WI38 (cell line): ENCODE measurements at regions not wholly inside any gene's neighbourhood (a gene's known extent, or its start where the extent isn't known, plus 50 kb on each side); places are given as distances from the start of the nearest gene placed in this dataset.
"Not testable (repeated sequence)": the region's sequence is repeated elsewhere in the genome, so short reads cannot be mapped to it uniquely, and the experiment has no call there.

Source experiments
- H3K4me3 ChIP-seq: 2 replicates; pipeline ENCODE4 v1.5.1; 2011; ENCODE audit warnings: low read depth, mild to moderate bottlenecking, control low read depth, low read length
- TF ChIP-seq, protein P1 (sequence below): IDR thresholded peaks from 2 replicates; pipeline ENCODE4 v1.5.1; 2012; ENCODE audit warnings: low read depth, mild to moderate bottlenecking, control low read depth, low read length

DNA sequence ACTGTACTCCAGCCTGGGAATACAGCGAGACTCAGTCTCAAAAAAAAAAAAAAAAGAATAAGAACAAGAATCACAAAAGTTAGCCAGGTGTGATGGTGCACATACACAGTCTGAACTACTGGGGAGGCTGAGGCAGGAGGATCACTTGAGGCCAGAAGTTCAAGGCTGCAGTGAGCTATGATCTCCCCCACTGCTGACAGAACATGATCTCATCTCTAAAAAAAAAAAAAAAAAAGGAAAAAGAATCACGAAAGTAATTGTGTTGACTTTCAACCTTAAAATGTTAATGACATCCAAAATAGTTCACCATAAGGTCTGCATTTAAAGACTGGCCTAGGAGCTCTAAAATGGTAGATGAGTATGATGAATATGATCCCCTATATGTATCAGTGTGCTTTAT, 68.0 kb upstream of the MAP4 start:
- TF ChIP-seq, protein P1, sequence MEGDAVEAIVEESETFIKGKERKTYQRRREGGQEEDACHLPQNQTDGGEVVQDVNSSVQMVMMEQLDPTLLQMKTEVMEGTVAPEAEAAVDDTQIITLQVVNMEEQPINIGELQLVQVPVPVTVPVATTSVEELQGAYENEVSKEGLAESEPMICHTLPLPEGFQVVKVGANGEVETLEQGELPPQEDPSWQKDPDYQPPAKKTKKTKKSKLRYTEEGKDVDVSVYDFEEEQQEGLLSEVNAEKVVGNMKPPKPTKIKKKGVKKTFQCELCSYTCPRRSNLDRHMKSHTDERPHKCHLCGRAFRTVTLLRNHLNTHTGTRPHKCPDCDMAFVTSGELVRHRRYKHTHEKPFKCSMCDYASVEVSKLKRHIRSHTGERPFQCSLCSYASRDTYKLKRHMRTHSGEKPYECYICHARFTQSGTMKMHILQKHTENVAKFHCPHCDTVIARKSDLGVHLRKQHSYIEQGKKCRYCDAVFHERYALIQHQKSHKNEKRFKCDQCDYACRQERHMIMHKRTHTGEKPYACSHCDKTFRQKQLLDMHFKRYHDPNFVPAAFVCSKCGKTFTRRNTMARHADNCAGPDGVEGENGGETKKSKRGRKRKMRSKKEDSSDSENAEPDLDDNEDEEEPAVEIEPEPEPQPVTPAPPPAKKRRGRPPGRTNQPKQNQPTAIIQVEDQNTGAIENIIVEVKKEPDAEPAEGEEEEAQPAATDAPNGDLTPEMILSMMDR, result no peak
- H3K4me3 ChIP-seq, result no peak overlapping the region

DNA sequence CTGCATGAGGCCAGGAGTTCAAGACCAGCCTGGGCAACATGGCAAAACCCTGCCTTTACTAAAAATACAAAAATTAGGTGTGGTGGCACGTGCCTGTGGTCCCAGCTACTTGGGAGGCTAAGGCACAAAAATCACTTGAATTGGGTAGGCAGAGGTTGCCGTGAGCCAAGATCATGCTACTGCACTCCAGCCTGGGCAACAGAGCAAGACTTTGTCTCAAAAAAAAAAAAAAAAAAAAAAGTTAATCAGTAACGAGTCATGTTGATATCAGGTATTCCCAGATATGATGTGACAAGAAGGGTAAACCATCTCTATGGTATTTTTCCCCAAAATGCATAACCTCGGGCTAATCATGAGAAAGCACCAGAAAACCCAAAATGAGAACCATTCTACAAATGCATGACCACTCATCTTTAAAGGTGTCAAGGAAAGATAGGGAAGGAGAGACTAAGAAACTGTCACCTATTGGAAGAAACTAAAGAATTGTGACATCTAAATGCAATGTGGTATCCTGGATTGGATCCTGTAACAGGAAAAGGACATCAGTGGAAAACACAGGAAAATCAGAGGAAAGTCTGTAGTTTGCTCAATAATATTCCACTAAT, 66.5 kb upstream of the MAP4 start:
- TF ChIP-seq, protein P1, result no peak
- no peak overlapping the region for H3K4me3 ChIP-seq

DNA sequence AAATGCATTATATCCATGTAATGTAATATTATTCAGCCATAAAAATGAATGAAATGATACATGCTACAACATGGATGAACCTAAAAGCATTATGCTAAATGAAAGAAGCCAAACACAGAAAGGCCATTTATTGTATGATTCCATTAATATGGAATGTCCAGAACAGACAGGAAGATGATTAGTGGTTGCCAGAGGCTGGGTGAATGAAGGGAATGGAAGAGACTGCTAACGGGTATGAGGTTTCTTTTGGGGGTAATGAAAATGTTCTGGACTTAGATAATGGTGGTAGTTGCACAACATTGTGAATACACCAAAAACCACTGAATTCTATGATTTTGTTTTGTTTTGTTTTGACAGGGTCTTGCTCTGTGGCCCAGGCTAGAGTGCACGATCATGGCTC, 61.6 kb upstream of the MAP4 start:
- TF ChIP-seq, protein P1, result no peak
- no peak overlapping the region for H3K4me3 ChIP-seq

DNA sequence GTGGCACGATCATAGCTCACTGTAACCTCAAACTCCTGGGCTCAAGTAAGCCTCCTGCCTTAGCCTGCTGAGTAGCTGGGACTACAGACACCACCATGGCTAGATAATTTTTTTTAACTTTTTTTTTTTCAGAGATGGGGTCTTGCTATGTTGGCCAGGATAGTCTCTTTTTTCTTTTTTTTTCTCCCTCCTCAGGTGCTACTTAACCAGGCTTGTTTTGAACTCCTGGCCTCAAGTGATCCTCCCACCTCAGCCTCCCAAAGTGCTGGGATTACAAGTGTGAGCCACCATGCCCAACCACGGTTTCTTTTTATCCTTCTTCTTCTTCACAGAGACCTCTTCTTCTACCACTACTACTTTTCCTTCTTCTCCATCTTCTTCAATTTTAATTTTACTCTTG, 53.8 kb upstream of the MAP4 start:
- H3K4me3 ChIP-seq, result no peak overlapping the region
- TF ChIP-seq, protein P1, result no peak

DNA sequence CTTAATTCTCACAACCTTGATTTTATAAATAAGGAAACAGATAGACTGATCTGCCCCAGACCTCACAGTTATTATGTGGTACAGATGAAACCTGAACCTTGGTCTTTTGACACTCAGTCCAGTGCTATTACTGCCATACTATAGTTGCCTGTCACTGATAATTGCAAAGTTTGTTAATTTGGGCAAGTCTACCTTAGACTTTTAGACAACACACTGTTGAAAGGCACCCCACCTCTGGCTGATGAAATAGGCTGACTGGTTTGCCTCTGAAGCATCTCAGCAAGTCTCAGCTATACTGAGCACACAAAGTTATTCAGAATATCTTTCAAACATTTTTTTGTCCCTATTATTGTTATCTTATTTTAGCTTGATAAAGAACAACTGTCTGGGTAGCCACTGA, 53.1 kb upstream of the MAP4 start:
- H3K4me3 ChIP-seq, result no peak overlapping the region
- TF ChIP-seq, protein P1, result no peak

DNA sequence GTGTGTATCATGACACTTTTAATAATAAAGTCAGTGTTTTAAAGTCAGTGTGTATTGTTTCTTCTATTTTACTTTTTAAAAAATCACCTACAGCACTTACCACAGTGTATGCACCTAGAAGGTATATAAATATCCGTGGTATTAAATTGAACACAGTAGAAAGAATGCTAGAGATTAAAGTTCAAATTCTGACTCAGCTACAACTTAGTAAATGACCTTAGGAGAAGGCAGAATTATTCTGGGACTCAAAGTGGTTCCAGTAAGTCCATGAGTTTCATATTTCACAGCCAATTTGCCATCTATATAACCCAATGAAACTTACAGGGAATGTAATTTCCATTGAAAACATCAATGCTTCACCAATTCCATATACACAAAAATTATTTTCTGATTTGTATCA, 52.7 kb upstream of the MAP4 start:
- TF ChIP-seq, protein P1, result no peak
- no peak overlapping the region for H3K4me3 ChIP-seq

DNA sequence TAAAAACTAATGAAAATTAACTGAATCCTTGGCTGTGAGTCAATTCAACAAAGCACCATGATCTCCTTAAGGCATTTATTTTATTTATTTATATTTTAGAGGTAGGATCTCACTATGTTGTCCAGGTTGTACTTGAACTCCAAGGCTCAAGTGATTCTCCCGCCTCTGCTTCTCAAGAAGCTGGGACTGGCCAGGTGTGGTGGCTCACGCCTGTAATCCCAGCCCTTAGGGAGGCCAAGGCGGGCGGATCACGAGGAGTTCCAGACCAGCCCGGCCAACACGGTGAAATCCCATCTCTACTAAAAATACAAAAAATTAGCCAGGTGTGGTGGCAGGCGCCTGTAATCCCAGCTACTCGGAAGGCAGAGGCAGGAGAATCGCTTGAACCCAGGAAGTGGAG, 52.1 kb upstream of the MAP4 start:
- H3K4me3 ChIP-seq, result not testable (repeated sequence)

DNA sequence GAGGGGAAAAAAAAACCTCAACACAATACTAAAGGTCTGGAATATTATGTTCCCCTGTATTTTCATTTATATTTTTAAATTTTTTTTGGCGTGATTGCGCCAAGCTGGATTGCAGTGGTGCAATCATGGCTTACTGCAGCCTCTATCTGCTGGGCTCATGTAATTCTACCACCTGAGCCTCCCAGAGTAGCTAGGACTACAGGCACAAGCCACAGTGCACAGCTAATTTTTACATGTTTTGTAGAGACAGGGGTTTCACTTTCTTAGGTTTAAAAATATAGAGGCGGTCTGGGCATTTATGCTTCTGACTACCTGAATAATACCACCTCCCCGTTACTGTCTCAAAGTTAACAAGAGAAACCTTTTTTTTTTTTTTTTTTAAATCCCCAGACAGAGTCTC, 51.1 kb upstream of the MAP4 start:
- TF ChIP-seq, protein P1, result no peak
- no peak overlapping the region for H3K4me3 ChIP-seq
